Loucy (cell line): ENCODE measurements at regions not wholly inside any gene's neighbourhood (a gene's known extent, or its start where the extent isn't known, plus 50 kb on each side); places are given as distances from the start of the nearest gene placed in this dataset.

Experiments used
- CTCF ChIP-seq: fragments of 200-600 bp; sonication (generic); conservative IDR thresholded peaks from 2 replicates; pipeline ENCODE4 v1.5.1; 2014; ENCODE audit warnings: mild to moderate bottlenecking, antibody characterized with exemption, low read length
- EZH2phosphoT487 ChIP-seq: fragments of 200-600 bp; IDR thresholded peaks from 2 replicates; pipeline ENCODE4 v1.6.1; 2018; ENCODE audit warnings: antibody characterized with exemption, mild to moderate bottlenecking, moderate library complexity, borderline replicate concordance

DNA sequence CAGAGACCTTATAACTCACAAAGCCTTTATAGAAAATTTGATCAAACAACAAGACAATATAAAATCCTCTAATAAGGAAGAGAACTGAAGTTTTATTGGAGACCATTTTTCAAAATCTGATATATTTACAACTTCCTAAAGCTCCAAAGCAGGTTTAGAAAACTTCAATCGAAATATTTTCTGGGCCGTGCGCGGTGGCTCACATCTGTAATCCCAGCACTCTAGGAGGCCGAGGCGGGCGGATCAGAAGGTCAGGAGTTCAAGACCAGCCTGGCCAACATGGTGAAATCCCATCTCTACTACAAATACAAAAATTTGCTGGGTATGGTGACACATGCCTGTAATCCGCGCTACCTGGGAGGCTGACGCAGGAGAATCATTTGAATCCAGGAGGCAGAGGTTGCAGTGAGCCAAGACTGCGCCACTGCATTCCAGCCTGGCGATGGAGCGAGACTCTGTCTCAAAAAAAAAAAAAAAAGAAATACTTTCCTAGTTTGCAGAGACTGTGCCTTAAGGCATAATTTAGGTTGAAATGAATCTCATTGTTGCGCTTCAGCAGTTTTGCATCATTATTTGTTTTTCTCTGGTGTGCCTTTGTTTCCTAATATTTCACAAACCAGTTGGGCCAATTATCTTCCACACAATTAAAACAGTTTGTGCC is 60.6 kb upstream of the ASIP start:
- TF ChIP-seq CTCF (no peak), EZH2phosphoT487 (no peak)
